ENCODE measurements at regions not wholly inside any gene's neighbourhood (a gene's known extent, or its start where the extent isn't known, plus 50 kb on each side); places are given as distances from the start of the nearest gene placed in this dataset.

DNA sequence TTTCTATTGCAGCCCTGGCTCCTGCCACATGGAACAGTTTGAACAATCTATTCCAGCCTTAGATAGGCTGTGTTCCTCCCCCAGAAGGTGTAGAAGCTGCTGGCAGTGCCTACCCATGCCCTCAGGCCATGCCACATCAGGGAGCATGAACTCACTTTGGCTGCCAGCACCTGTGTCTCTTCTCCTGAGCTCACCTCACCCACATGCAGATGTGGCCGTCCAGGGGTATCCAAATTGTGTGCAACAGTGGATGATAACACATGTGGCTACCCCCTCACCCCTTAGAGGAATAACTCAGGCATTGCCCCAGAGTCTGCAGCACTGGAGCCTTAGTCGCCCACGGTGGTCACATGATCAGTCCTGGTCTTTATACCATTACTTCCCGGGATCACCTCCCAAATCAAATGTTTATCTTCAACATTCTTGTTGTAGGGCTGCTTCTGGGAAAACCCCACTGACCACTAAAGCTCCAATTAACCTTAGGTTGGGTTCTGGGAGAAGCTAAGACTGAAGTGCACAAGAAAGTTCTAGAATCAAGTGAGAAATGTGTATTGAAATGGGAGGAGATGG, 110.4 kb downstream of the BANF2 start:
- no peak for TF ChIP-seq POLR2AphosphoS5 (IDR thresholded peaks at IDR 0.05; ENCODE audit: borderline replicate concordance, low read depth, low read length)
- no peak for TF ChIP-seq EZH2 (IDR thresholded peaks at IDR 0.05)
- TF ChIP-seq FOXP2 (optimal IDR thresholded peaks at IDR 0.05; ENCODE audit: control extremely low read depth, extremely low read length, insufficient read depth), result no peak
- no peak for DNase-seq (ENCODE audit: low read depth, low spot score)
- Histone ChIP-seq H3K9me3 (ENCODE audit: low read depth, low read length) (no peaks in the 10 kb centered on the region), H3K36me3 (ENCODE audit: insufficient read depth, low read length) (no peaks in the 10 kb centered on the region), H3K27ac (no peak overlapping the region), H3K4me3 (no peak overlapping the region), H3K9ac (ENCODE audit: insufficient read length) (no peak overlapping the region)

- no peak overlapping the region for H3K9ac ChIP-seq (ENCODE audit: insufficient read length)
- no peaks in the 10 kb centered on the region for H3K36me3 ChIP-seq (ENCODE audit: insufficient read depth, low read length)
- no peak for DNase-seq (ENCODE audit: low read depth, low spot score)
- no peaks in the 10 kb centered on the region for H3K9me3 ChIP-seq (ENCODE audit: low read depth, low read length)
- no peak overlapping the region for H3K4me3 ChIP-seq
- no peak overlapping the region for H3K27ac ChIP-seq
- TF ChIP-seq FOXP2 (optimal IDR thresholded peaks at IDR 0.05; ENCODE audit: control extremely low read depth, extremely low read length, insufficient read depth) (no peak), EZH2 (IDR thresholded peaks at IDR 0.05) (no peak), POLR2AphosphoS5 (IDR thresholded peaks at IDR 0.05; ENCODE audit: borderline replicate concordance, low read depth, low read length) (no peak)
Measured at GRCh38 chr20:17809362-17810061, 109.7 kb downstream of the BANF2 start.

GRCh38 chr20:17808782-17809181, 109.0 kb downstream of the BANF2 start:
- TF ChIP-seq POLR2AphosphoS5 (IDR thresholded peaks at IDR 0.05; ENCODE audit: borderline replicate concordance, low read depth, low read length), result no peak
- no peak for TF ChIP-seq FOXP2 (optimal IDR thresholded peaks at IDR 0.05; ENCODE audit: control extremely low read depth, extremely low read length, insufficient read depth)
- no peak for TF ChIP-seq EZH2 (IDR thresholded peaks at IDR 0.05)
- no peak for DNase-seq (ENCODE audit: low read depth, low spot score)
- H3K4me3 ChIP-seq, result no peak overlapping the region
- H3K9me3 ChIP-seq (ENCODE audit: low read depth, low read length), result no peaks in the 10 kb centered on the region
- no peaks in the 10 kb centered on the region for H3K36me3 ChIP-seq (ENCODE audit: insufficient read depth, low read length)
- H3K9ac ChIP-seq (ENCODE audit: insufficient read length), result no peak overlapping the region
- H3K27ac ChIP-seq, result no peak overlapping the region

GRCh38 chr20:17808357-17808756, 108.6 kb downstream of the BANF2 start:
- no peaks in the 10 kb centered on the region for H3K9me3 ChIP-seq (ENCODE audit: low read depth, low read length)
- no peak overlapping the region for H3K9ac ChIP-seq (ENCODE audit: insufficient read length)
- DNase-seq (ENCODE audit: low read depth, low spot score), result no peak
- no peaks in the 10 kb centered on the region for H3K36me3 ChIP-seq (ENCODE audit: insufficient read depth, low read length)
- TF ChIP-seq FOXP2 (optimal IDR thresholded peaks at IDR 0.05; ENCODE audit: control extremely low read depth, extremely low read length, insufficient read depth), result no peak
- TF ChIP-seq EZH2 (IDR thresholded peaks at IDR 0.05), result no peak
- TF ChIP-seq POLR2AphosphoS5 (IDR thresholded peaks at IDR 0.05; ENCODE audit: borderline replicate concordance, low read depth, low read length), result no peak
- H3K4me3 ChIP-seq, result 0 out of 2 replicates have a peak overlapping the region, but pooled peaks have one; percentile 11
- H3K27ac ChIP-seq, result peak overlapping the region; percentile 53

DNA sequence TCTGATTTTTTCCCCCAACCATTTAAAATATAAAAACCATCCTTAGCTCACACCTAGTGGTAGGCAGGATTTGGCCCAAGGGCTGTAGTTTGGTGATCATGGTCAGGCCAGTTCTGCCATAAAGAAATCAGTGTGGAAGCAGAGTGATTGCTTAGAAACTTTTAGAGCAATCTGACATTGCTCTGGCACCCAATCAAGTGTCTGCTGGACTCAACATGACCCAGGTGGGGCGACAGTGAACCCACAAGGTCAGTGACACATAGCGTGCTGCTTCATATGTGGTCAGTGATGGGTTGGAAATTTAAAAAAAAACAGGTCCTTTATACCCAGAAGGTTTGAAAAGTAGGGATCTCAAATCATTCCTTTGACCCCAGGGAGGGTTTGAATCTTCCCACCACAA, 107.9 kb downstream of the BANF2 start:
- H3K9ac ChIP-seq (ENCODE audit: insufficient read length), result no peak overlapping the region
- no peak for TF ChIP-seq POLR2AphosphoS5 (IDR thresholded peaks at IDR 0.05; ENCODE audit: borderline replicate concordance, low read depth, low read length)
- no peak for TF ChIP-seq FOXP2 (optimal IDR thresholded peaks at IDR 0.05; ENCODE audit: control extremely low read depth, extremely low read length, insufficient read depth)
- H3K27ac ChIP-seq, result peak overlapping the region; percentile 53
- 0 out of 2 replicates have a peak overlapping the region, but pooled peaks have one; percentile 11 for H3K4me3 ChIP-seq
- H3K9me3 ChIP-seq (ENCODE audit: low read depth, low read length), result no peaks in the 10 kb centered on the region
- no peak for DNase-seq (ENCODE audit: low read depth, low spot score)
- no peaks in the 10 kb centered on the region for H3K36me3 ChIP-seq (ENCODE audit: insufficient read depth, low read length)

- Histone ChIP-seq H3K9me3 (ENCODE audit: low read depth, low read length) (no peaks in the 10 kb centered on the region), H3K27ac (no peak overlapping the region; the same call in 1 of the 2 replicates), H3K9ac (ENCODE audit: insufficient read length) (no peak overlapping the region), H3K4me3 (no peak overlapping the region), H3K36me3 (ENCODE audit: insufficient read depth, low read length) (no peaks in the 10 kb centered on the region)
- TF ChIP-seq EZH2 (IDR thresholded peaks at IDR 0.05), result no peak
- no peak for TF ChIP-seq FOXP2 (optimal IDR thresholded peaks at IDR 0.05; ENCODE audit: control extremely low read depth, extremely low read length, insufficient read depth)
- TF ChIP-seq POLR2AphosphoS5 (IDR thresholded peaks at IDR 0.05; ENCODE audit: borderline replicate concordance, low read depth, low read length), result no peak
- DNase-seq (ENCODE audit: low read depth, low spot score), result no peak
Measured at GRCh38 chr20:17806739-17807441, 107.1 kb downstream of the BANF2 start.

DNA sequence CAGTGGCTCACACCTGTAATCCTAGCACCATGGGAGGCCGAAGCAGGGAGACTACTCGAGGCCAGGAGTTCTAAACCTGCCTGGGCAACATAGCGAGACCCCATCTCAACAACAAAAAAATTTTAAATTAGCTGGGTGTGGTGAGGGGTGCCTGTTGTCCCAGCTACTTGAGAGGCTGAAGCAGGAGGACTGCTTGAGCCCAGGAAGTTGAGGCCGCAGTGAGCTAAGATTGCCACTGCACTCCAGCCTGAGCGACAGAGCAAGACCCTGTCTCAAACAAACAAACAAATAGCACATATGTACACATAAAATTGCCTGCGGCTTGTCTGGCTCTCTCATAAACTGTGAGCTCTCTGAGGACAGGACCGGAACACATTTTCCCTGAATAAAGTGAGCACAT, 106.3 kb downstream of the BANF2 start:
- H3K27ac ChIP-seq, result no peak overlapping the region
- no peak overlapping the region for H3K4me3 ChIP-seq
- no peaks in the 10 kb centered on the region for H3K36me3 ChIP-seq (ENCODE audit: insufficient read depth, low read length)
- TF ChIP-seq POLR2AphosphoS5 (IDR thresholded peaks at IDR 0.05; ENCODE audit: borderline replicate concordance, low read depth, low read length) (no peak), EZH2 (IDR thresholded peaks at IDR 0.05) (no peak), FOXP2 (optimal IDR thresholded peaks at IDR 0.05; ENCODE audit: control extremely low read depth, extremely low read length, insufficient read depth) (no peak)
- H3K9ac ChIP-seq (ENCODE audit: insufficient read length), result no peak overlapping the region
- DNase-seq (ENCODE audit: low read depth, low spot score), result no peak
- no peaks in the 10 kb centered on the region for H3K9me3 ChIP-seq (ENCODE audit: low read depth, low read length)

DNA sequence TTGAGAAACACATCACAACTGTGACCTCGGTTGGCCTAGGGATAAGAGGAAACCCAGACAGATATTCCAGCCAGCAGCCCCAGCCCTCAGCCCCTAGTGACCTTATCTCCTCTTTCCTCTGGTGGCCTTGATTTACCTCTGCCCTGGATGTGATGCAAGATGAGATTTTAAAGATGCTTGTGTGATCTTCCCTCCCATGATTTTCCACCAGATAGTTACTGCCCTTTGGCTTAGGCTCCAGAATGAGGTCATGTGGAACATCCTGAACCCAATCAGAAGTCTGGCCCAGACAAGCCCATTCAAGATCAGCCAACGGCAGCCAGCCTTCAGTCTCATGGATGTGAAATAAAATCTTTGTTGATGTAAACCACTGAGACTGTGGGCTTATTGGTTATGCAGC, 104.0 kb downstream of the BANF2 start:
- H3K27ac ChIP-seq, result no peak overlapping the region
- no peak for TF ChIP-seq EZH2 (IDR thresholded peaks at IDR 0.05)
- TF ChIP-seq FOXP2 (optimal IDR thresholded peaks at IDR 0.05; ENCODE audit: control extremely low read depth, extremely low read length, insufficient read depth), result no peak
- TF ChIP-seq POLR2AphosphoS5 (IDR thresholded peaks at IDR 0.05; ENCODE audit: borderline replicate concordance, low read depth, low read length), result no peak
- H3K36me3 ChIP-seq (ENCODE audit: insufficient read depth, low read length), result no peaks in the 10 kb centered on the region
- H3K9ac ChIP-seq (ENCODE audit: insufficient read length), result no peak overlapping the region
- H3K4me3 ChIP-seq, result no peak overlapping the region
- H3K9me3 ChIP-seq (ENCODE audit: low read depth, low read length), result no peaks in the 10 kb centered on the region
- no peak for DNase-seq (ENCODE audit: low read depth, low spot score)

All from SK-N-MC (cell line).